Astrocyte (in vitro differentiated cells and primary cell): ENCODE measurements at regions not wholly inside any gene's neighbourhood (a gene's known extent, or its start where the extent isn't known, plus 50 kb on each side); places are given as distances from the start of the nearest gene placed in this dataset.

ENCODE experiments used
- CTCF ChIP-seq: IDR thresholded peaks from 2 replicates; pipeline ENCODE4 v1.5.1; 2011; ENCODE audit warnings: low read depth, mild to moderate bottlenecking, inconsistent platforms, low read length, moderate library complexity; ENCODE audit not compliant: insufficient read depth
- EZH2 ChIP-seq: IDR thresholded peaks from 2 replicates; pipeline ENCODE4 v1.6.1; 2012; ENCODE audit warnings: mild to moderate bottlenecking, low read length, inconsistent platforms; ENCODE audit not compliant: insufficient read depth

GRCh38 chr2:8540552-8541055 lies 141.3 kb upstream of the ID2 start:
- TF ChIP-seq CTCF: no peak
- TF ChIP-seq EZH2: no peak
